ENCODE measurements at regions not wholly inside any gene's neighbourhood (a gene's known extent, or its start where the extent isn't known, plus 50 kb on each side); places are given as distances from the start of the nearest gene placed in this dataset.

DNA sequence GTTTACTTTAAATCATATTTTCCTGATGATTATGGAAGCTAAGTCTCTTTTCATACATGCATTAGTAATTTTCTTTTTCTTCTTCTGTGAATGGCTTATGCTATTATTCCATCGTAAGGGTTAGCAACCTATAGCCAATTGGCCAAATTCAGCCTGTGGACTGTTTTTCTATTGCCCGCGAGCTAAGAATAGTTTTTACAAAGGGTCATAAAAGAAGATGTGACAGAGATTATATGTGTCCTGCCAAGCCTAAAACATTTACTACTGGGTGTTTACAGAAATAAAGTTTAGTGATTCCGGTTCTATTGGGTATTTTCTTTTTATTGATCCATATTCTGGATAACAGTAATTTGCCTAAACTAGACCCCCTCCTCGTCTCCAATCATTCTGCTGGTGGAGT is 268.8 kb upstream of the DIO3 start:
- TF ChIP-seq, protein P1, sequence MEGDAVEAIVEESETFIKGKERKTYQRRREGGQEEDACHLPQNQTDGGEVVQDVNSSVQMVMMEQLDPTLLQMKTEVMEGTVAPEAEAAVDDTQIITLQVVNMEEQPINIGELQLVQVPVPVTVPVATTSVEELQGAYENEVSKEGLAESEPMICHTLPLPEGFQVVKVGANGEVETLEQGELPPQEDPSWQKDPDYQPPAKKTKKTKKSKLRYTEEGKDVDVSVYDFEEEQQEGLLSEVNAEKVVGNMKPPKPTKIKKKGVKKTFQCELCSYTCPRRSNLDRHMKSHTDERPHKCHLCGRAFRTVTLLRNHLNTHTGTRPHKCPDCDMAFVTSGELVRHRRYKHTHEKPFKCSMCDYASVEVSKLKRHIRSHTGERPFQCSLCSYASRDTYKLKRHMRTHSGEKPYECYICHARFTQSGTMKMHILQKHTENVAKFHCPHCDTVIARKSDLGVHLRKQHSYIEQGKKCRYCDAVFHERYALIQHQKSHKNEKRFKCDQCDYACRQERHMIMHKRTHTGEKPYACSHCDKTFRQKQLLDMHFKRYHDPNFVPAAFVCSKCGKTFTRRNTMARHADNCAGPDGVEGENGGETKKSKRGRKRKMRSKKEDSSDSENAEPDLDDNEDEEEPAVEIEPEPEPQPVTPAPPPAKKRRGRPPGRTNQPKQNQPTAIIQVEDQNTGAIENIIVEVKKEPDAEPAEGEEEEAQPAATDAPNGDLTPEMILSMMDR (IDR thresholded peaks at IDR 0.05; ENCODE audit: insufficient read depth, low read length, poor library complexity, severe bottlenecking): no peak
- TF ChIP-seq EZH2phosphoT487 (conservative IDR thresholded peaks at IDR 0.05; ENCODE audit: low read length): no peak
